ENCODE measurements at regions not wholly inside any gene's neighbourhood (a gene's known extent, or its start where the extent isn't known, plus 50 kb on each side); places are given as distances from the start of the nearest gene placed in this dataset.

GRCh38 chr7:56250135-56250534 is 133.9 kb upstream of the NUPR2 start:
- DNase-seq (ENCODE audit: low spot score), result no peak
- no TSS peak for BruUV-seq (replicated peaks)
- Histone ChIP-seq H4K20me1 (ENCODE audit: insufficient read depth, low read length) (no peaks in the 10 kb centered on the region), H3K36me3 (ENCODE audit: insufficient read depth, low read length) (no peaks in the 10 kb centered on the region), H3K4me3 (ENCODE audit: low read depth, low read length, poor library complexity, severe bottlenecking) (no peak overlapping the region), H3K4me1 (ENCODE audit: insufficient read depth, low read length, poor library complexity, severe bottlenecking) (no peaks in the 10 kb centered on the region), H2AFZ (ENCODE audit: low read length) (no peak overlapping the region), H3K9me3 (ENCODE audit: low read length) (no peaks in the 10 kb centered on the region), H3K27ac (ENCODE audit: low read depth, low read length, poor library complexity, severe bottlenecking) (no peak overlapping the region), H3K4me2 (ENCODE audit: low read length) (no peak overlapping the region), H3K9me2 (ENCODE audit: insufficient read depth, low read length) (no peaks in the 10 kb centered on the region), H3K79me2 (ENCODE audit: insufficient read depth, low read depth, low read length) (no peaks in the 10 kb centered on the region)
- no peak for TF ChIP-seq CTCF (conservative IDR thresholded peaks at IDR 0.05; ENCODE audit: low read length)
- no peak for TF ChIP-seq EZH2phosphoT487 (IDR thresholded peaks at IDR 0.05; ENCODE audit: borderline replicate concordance, low read depth, low read length)
- ChIA-PET POLR2A (interaction anchor here (0.8 kb wide), 1 partner anchor 65 kb away, joined by 3 read pairs; no protein-coding TSS in a partner anchor), CTCF (ENCODE audit: unreplicated experiment) (no interaction called here)
- intact Hi-C loops (cut with micrococcal nuclease; ENCODE audit: unreplicated experiment), result no loop called here

GRCh38 chr7:56229631-56230030 is 113.4 kb upstream of the NUPR2 start:
- no peaks in the 10 kb centered on the region for H3K9me2 ChIP-seq (ENCODE audit: insufficient read depth, low read length)
- POLR2A ChIA-PET, result no interaction called here
- no peaks in the 10 kb centered on the region for H3K4me1 ChIP-seq (ENCODE audit: insufficient read depth, low read length, poor library complexity, severe bottlenecking)
- H3K4me3 ChIP-seq (ENCODE audit: low read depth, low read length, poor library complexity, severe bottlenecking), result no peak overlapping the region
- H3K9me3 ChIP-seq (ENCODE audit: low read length), result no peaks in the 10 kb centered on the region
- no peaks in the 10 kb centered on the region for H4K20me1 ChIP-seq (ENCODE audit: insufficient read depth, low read length)
- CTCF ChIA-PET (ENCODE audit: unreplicated experiment), result no interaction called here
- BruUV-seq (replicated peaks), result no TSS peak
- no peak overlapping the region for H3K27ac ChIP-seq (ENCODE audit: low read depth, low read length, poor library complexity, severe bottlenecking)
- TF ChIP-seq EZH2phosphoT487 (IDR thresholded peaks at IDR 0.05; ENCODE audit: borderline replicate concordance, low read depth, low read length) (no peak), CTCF (conservative IDR thresholded peaks at IDR 0.05; ENCODE audit: low read length) (no peak)
- no peak for DNase-seq (ENCODE audit: low spot score)
- no peak overlapping the region for H3K4me2 ChIP-seq (ENCODE audit: low read length)
- H3K36me3 ChIP-seq (ENCODE audit: insufficient read depth, low read length), result no peaks in the 10 kb centered on the region
- intact Hi-C loops (cut with micrococcal nuclease; ENCODE audit: unreplicated experiment), result no loop called here
- H2AFZ ChIP-seq (ENCODE audit: low read length), result no peak overlapping the region
- H3K79me2 ChIP-seq (ENCODE audit: insufficient read depth, low read depth, low read length), result no peaks in the 10 kb centered on the region

- BruUV-seq (replicated peaks), result no TSS peak
- ChIA-PET CTCF (ENCODE audit: unreplicated experiment) (no interaction called here), POLR2A (no interaction called here)
- intact Hi-C loops (cut with micrococcal nuclease; ENCODE audit: unreplicated experiment), result no loop called here
- no peak for DNase-seq (ENCODE audit: low spot score)
- no peak overlapping the region for H2AFZ ChIP-seq (ENCODE audit: low read length)
- H3K4me3 ChIP-seq (ENCODE audit: low read depth, low read length, poor library complexity, severe bottlenecking), result no peak overlapping the region
- TF ChIP-seq EZH2phosphoT487 (IDR thresholded peaks at IDR 0.05; ENCODE audit: borderline replicate concordance, low read depth, low read length), result no peak
- TF ChIP-seq CTCF (conservative IDR thresholded peaks at IDR 0.05; ENCODE audit: low read length), result no peak
- H3K36me3 ChIP-seq (ENCODE audit: insufficient read depth, low read length), result no peaks in the 10 kb centered on the region
- H3K4me1 ChIP-seq (ENCODE audit: insufficient read depth, low read length, poor library complexity, severe bottlenecking), result no peaks in the 10 kb centered on the region
- no peaks in the 10 kb centered on the region for H3K9me2 ChIP-seq (ENCODE audit: insufficient read depth, low read length)
- H3K79me2 ChIP-seq (ENCODE audit: insufficient read depth, low read depth, low read length), result no peaks in the 10 kb centered on the region
- no peak overlapping the region for H3K27ac ChIP-seq (ENCODE audit: low read depth, low read length, poor library complexity, severe bottlenecking)
- H3K4me2 ChIP-seq (ENCODE audit: low read length), result no peak overlapping the region
- no peaks in the 10 kb centered on the region for H3K9me3 ChIP-seq (ENCODE audit: low read length)
- no peaks in the 10 kb centered on the region for H4K20me1 ChIP-seq (ENCODE audit: insufficient read depth, low read length)
Observed at GRCh38 chr7:56222866-56223265, 106.6 kb upstream of the NUPR2 start.

Data from OCI-LY7 (cell line).